ENCODE measurements at regions not wholly inside any gene's neighbourhood (a gene's known extent, or its start where the extent isn't known, plus 50 kb on each side); places are given as distances from the start of the nearest gene placed in this dataset.

- H3K27ac ChIP-seq (ENCODE audit: low read depth, low read length): no peak overlapping the region
- no peak overlapping the region for H2BK20ac ChIP-seq (ENCODE audit: low read length)
- CTCF ChIA-PET (ENCODE audit: partially characterized antibody): interaction anchor here (4.4 kb wide), 1 partner anchor 9 kb away, joined by 47 read pairs; no protein-coding TSS in a partner anchor
- H3K79me1 ChIP-seq (ENCODE audit: low read depth, low read length): no peaks in the 10 kb centered on the region
- H2BK12ac ChIP-seq (ENCODE audit: low read depth, low read length): no peak overlapping the region
- H2AFZ ChIP-seq (ENCODE audit: low read length): no peak overlapping the region
- H4K20me1 ChIP-seq (replicated peaks in 1 of 2; ENCODE audit: control insufficient read depth in 1 of 2, insufficient read depth in 2 of 2, low read length in 2 of 2): no peaks in the 10 kb centered on the region
- no peak overlapping the region for H3K4me2 ChIP-seq (ENCODE audit: insufficient read depth in 1 of 2, low read depth in 2 of 2, low read length in 2 of 2)
- H2BK15ac ChIP-seq (ENCODE audit: low read length): no peak overlapping the region
- H3K56ac ChIP-seq (replicated peaks; ENCODE audit: insufficient read length, low read depth, low read length): no peak overlapping the region
- H3K14ac ChIP-seq (ENCODE audit: insufficient read length): no peak overlapping the region
- no peaks in the 10 kb centered on the region for H3K36me3 ChIP-seq (ENCODE audit: control insufficient read depth in 2 of 4, insufficient read depth in 4 of 4, low read length in 3 of 4)
- no peak overlapping the region for H3K4me3 ChIP-seq (ENCODE audit: extremely low read depth in 1 of 4, insufficient read depth in 2 of 4, low read depth in 3 of 4, low read length in 4 of 4)
- no peak for FAIRE-seq
- POLR2A ChIA-PET (ENCODE audit: partially characterized antibody): no interaction called here
- no peak overlapping the region for H4K5ac ChIP-seq (ENCODE audit: insufficient read length, low read depth, low read length)
- H3K27me3 ChIP-seq (replicated peaks in 1 of 4; ENCODE audit: control insufficient read depth in 3 of 4, extremely low read depth in 1 of 4, insufficient read depth in 3 of 4, low read length in 3 of 4): no peaks in the 10 kb centered on the region; a peak in 1 of 7 replicates
- DNase-seq (ENCODE audit: low read depth in 1 of 2, low spot score in 2 of 2): no peak
- no peak overlapping the region for H3K23ac ChIP-seq (ENCODE audit: insufficient read length)
- no peak overlapping the region for H2BK120ac ChIP-seq (replicated peaks; ENCODE audit: low read depth, low read length)
- H4K91ac ChIP-seq (replicated peaks; ENCODE audit: insufficient read length, low read length): no peak overlapping the region
- no peaks in the 10 kb centered on the region for H3K9me3 ChIP-seq (ENCODE audit: insufficient read depth in 2 of 2, low read depth in 1 of 2, low read length in 1 of 2)
- no peaks in the 10 kb centered on the region for H3K79me2 ChIP-seq (ENCODE audit: control insufficient read depth in 1 of 2, insufficient read depth in 2 of 2, low read length in 2 of 2)
- TF ChIP-seq KDM1A (IDR thresholded peaks at IDR 0.05; ENCODE audit: borderline replicate concordance, low read length) (no peak), EZH2 (IDR thresholded peaks at IDR 0.05; ENCODE audit: low read depth, low read length, severe bottlenecking) (no peak), CBX5 (IDR thresholded peaks at IDR 0.05; ENCODE audit: low read depth, low read length) (no peak)
- H4K8ac ChIP-seq (ENCODE audit: extremely low read depth, insufficient read depth, low read length): no peak overlapping the region
- H3K4me1 ChIP-seq (replicated peaks in 1 of 4; ENCODE audit: control insufficient read depth in 3 of 4, insufficient read depth in 4 of 4, low read length in 3 of 4): peaks cover 2 to 8% (median 5%) of the 10 kb centered on the region in 4 experiments; a peak in 6 of 7 replicates
- no peak overlapping the region for H3K4ac ChIP-seq (replicated peaks; ENCODE audit: insufficient read length, low read depth, low read length)
- no peak overlapping the region for H3K9ac ChIP-seq (replicated peaks in 1 of 4; ENCODE audit: extremely low read depth in 1 of 4, low read depth in 3 of 4, low read length in 3 of 4)
- H3K18ac ChIP-seq (ENCODE audit: extremely low read depth, low read length): no peak overlapping the region
- H2AK5ac ChIP-seq (ENCODE audit: low read depth, low read length): no peak overlapping the region
- 76% methylated on average over 2 of the region's 2 CpGs; no CpG with 5 or more reads in 1 of the 2 experiments for WGBS, 2 experiments (ENCODE audit: extremely low coverage in 1 of 2, insufficient coverage in 1 of 2, insufficient read length in 1 of 2, insufficient replicate concordance in 2 of 2, low coverage in 1 of 2, low lambda C conversion rate in 2 of 2, missing lambda C conversion rate in 1 of 2)
- no peaks in the 10 kb centered on the region for H3K23me2 ChIP-seq (ENCODE audit: low read depth, low read length)
- H2BK5ac ChIP-seq (ENCODE audit: low read depth, low read length): no peak overlapping the region
Measured at GRCh38 chr5:74209571-74209970, 431.0 kb downstream of the ENC1 start.
